Fibroblast of lung (primary cell): ENCODE measurements at regions not wholly inside any gene's neighbourhood (a gene's known extent, or its start where the extent isn't known, plus 50 kb on each side); places are given as distances from the start of the nearest gene placed in this dataset.

Experiments
- EZH2 ChIP-seq: IDR thresholded peaks from 2 replicates; pipeline ENCODE4 v1.5.1; 2012; ENCODE audit warnings: low read length, control low read depth, mild to moderate bottlenecking; ENCODE audit errors: missing control alignments
- TF ChIP-seq, protein P1 (sequence below), 2 donors: IDR thresholded peaks in 1 of 2; conservative IDR thresholded peaks in 1 of 2; 1 replicate in 1 of 2; 2 replicates in 1 of 2; pipeline ENCODE4 v1.5.1; 2011 to 2012; ENCODE audit warnings: low read length in 2 of 2, control low read depth in 1 of 2, inconsistent platforms in 1 of 2, low read depth in 1 of 2, mild to moderate bottlenecking in 1 of 2

DNA sequence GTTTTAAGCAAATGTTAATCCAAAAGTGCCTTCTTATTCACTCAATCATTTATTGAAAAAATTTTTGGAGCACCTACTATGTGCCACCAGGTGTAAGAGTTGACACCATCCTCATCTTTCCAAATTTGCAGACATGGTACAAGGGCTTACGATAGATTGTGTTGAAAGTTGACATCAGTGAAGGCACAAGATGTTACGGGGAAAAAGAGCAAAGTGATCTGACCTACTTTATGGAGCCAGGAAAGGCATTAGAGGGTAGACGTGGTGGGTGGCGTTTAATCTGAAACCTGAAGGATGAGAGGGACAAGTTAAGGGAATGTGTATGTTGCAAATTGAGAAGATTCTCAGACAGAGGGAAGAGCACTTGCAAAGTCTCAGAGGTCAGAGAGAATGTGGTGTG is 167.8 kb upstream of the HAND2 start:
- TF ChIP-seq, protein P1, sequence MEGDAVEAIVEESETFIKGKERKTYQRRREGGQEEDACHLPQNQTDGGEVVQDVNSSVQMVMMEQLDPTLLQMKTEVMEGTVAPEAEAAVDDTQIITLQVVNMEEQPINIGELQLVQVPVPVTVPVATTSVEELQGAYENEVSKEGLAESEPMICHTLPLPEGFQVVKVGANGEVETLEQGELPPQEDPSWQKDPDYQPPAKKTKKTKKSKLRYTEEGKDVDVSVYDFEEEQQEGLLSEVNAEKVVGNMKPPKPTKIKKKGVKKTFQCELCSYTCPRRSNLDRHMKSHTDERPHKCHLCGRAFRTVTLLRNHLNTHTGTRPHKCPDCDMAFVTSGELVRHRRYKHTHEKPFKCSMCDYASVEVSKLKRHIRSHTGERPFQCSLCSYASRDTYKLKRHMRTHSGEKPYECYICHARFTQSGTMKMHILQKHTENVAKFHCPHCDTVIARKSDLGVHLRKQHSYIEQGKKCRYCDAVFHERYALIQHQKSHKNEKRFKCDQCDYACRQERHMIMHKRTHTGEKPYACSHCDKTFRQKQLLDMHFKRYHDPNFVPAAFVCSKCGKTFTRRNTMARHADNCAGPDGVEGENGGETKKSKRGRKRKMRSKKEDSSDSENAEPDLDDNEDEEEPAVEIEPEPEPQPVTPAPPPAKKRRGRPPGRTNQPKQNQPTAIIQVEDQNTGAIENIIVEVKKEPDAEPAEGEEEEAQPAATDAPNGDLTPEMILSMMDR (conservative IDR thresholded peaks at IDR 0.05 in 1 of 2, IDR thresholded peaks at IDR 0.05 in 1 of 2; ENCODE audit: low read depth in 1 of 2, low read length in 2 of 2): no peak
- no peak for TF ChIP-seq EZH2
